GM21528 (cell line): ENCODE measurements at regions not wholly inside any gene's neighbourhood (a gene's known extent, or its start where the extent isn't known, plus 50 kb on each side); places are given as distances from the start of the nearest gene placed in this dataset.
"Not testable (repeated sequence)": the region's sequence is repeated elsewhere in the genome, so short reads cannot be mapped to it uniquely, and the experiment has no call there.

ENCODE experiments used
- ATAC-seq: cut with Tn5 transposase; IDR thresholded peaks from one replicate; pipeline ENCODE4 v1.9.1; 2021; ENCODE audit warnings: mild to moderate bottlenecking, moderate library complexity; ENCODE audit not compliant: unreplicated experiment, low FRiP score

GRCh38 chr2:173544641-173545363 is 190.1 kb downstream of the CDCA7 start:
- ATAC-seq = no peak

GRCh38 chr2:173545364-173545763 is 190.7 kb downstream of the CDCA7 start:
- no peak for ATAC-seq

GRCh38 chr2:173547499-173547898 is 192.8 kb downstream of the CDCA7 start:
- ATAC-seq = no peak

- ATAC-seq = no peak
Measured at GRCh38 chr2:173550143-173550542, 195.5 kb downstream of the CDCA7 start.

- no peak for ATAC-seq
Measured at GRCh38 chr2:173552531-173552930, 197.9 kb downstream of the CDCA7 start.

- no peak for ATAC-seq
Measured at GRCh38 chr2:173553593-173553992, 198.9 kb downstream of the CDCA7 start.

- no peak for ATAC-seq
Measured at GRCh38 chr2:173555833-173556232, 201.2 kb downstream of the CDCA7 start.

GRCh38 chr2:173556816-173557215 is 202.1 kb downstream of the CDCA7 start:
- no peak for ATAC-seq

GRCh38 chr2:173557497-173557896 is 202.8 kb downstream of the CDCA7 start:
- ATAC-seq = no peak

- ATAC-seq = no peak
Measured at GRCh38 chr2:173567493-173567892, 212.8 kb downstream of the CDCA7 start.

- ATAC-seq = no peak
Measured at GRCh38 chr2:173568054-173568453, 213.4 kb downstream of the CDCA7 start.

- ATAC-seq = no peak
Measured at GRCh38 chr2:173571021-173571821, 216.5 kb downstream of the CDCA7 start.

GRCh38 chr2:173571887-173572680 is 217.4 kb downstream of the CDCA7 start:
- ATAC-seq = no peak

- no peak for ATAC-seq
Measured at GRCh38 chr2:173572848-173573247, 218.2 kb downstream of the CDCA7 start.

- not testable (repeated sequence) for ATAC-seq
Measured at GRCh38 chr2:173573782-173574181, 219.1 kb downstream of the CDCA7 start.

- no peak for ATAC-seq
Measured at GRCh38 chr2:173574324-173575112, 219.8 kb downstream of the CDCA7 start.

GRCh38 chr2:173578404-173579107 is 223.9 kb downstream of the CDCA7 start:
- no peak for ATAC-seq

GRCh38 chr2:173580351-173580750 is 225.7 kb downstream of the CDCA7 start:
- no peak for ATAC-seq

- ATAC-seq = no peak
Measured at GRCh38 chr2:173580956-173581355, 226.3 kb downstream of the CDCA7 start.

GRCh38 chr2:173583196-173583595 is 228.5 kb downstream of the CDCA7 start:
- ATAC-seq = no peak
